Cardiac fibroblast (primary cell): ENCODE measurements at regions not wholly inside any gene's neighbourhood (a gene's known extent, or its start where the extent isn't known, plus 50 kb on each side); places are given as distances from the start of the nearest gene placed in this dataset.
"Not testable (repeated sequence)": the region's sequence is repeated elsewhere in the genome, so short reads cannot be mapped to it uniquely, and the experiment has no call there.

Experiments
- DNase-seq, 2 donors: peaks; one replicate each; pipeline versions ENCODE4 v3.0.0 to v3.0.0-alpha.2; 2010; ENCODE audit warnings: low read depth in 2 of 2
- H3K4me3 ChIP-seq, 2 donors: replicated peaks in 1 of 2; 1 replicate in 1 of 2; 2 replicates in 1 of 2; pipeline ENCODE4 v1.5.1; 2011; ENCODE audit warnings: low read depth in 2 of 2, low read length in 2 of 2, mild to moderate bottlenecking in 2 of 2, moderate library complexity in 1 of 2
- TF ChIP-seq, protein P1 (sequence below): IDR thresholded peaks from one replicate; pipeline ENCODE4 v1.5.1; 2011; ENCODE audit warnings: low read depth, mild to moderate bottlenecking, low read length, inconsistent platforms

DNA sequence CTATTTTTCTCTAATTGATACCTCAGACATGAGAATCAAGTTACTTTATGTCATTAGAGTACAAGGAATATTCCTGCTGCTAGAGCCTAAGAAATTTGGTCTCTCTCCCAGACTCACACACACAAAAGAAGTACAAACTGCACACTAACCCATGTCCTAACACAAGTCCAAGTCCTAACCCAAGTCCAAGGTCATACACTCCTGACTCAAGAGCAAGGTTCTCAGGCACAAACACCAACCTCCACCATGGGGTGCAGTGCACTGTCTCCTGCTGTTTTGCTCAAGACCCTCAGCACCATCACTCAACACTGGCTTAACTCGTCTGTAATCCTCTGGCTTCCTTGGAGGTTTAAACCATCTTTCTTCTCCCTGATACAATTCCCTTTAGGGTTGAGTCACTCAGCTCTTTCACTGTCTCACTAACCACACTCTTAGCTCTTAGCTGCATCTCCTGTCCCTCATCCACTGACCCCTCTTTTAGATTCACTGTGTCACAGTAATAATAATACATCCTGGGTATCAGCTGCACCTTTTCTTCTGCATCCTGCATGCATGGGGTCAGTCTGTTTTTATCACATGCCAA, 129.8 kb downstream of the BCL2L11 start:
- H3K4me3 ChIP-seq: no peak overlapping the region
- peak; percentile 5 to 43 for DNase-seq
- TF ChIP-seq, protein P1, sequence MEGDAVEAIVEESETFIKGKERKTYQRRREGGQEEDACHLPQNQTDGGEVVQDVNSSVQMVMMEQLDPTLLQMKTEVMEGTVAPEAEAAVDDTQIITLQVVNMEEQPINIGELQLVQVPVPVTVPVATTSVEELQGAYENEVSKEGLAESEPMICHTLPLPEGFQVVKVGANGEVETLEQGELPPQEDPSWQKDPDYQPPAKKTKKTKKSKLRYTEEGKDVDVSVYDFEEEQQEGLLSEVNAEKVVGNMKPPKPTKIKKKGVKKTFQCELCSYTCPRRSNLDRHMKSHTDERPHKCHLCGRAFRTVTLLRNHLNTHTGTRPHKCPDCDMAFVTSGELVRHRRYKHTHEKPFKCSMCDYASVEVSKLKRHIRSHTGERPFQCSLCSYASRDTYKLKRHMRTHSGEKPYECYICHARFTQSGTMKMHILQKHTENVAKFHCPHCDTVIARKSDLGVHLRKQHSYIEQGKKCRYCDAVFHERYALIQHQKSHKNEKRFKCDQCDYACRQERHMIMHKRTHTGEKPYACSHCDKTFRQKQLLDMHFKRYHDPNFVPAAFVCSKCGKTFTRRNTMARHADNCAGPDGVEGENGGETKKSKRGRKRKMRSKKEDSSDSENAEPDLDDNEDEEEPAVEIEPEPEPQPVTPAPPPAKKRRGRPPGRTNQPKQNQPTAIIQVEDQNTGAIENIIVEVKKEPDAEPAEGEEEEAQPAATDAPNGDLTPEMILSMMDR: no peak

DNA sequence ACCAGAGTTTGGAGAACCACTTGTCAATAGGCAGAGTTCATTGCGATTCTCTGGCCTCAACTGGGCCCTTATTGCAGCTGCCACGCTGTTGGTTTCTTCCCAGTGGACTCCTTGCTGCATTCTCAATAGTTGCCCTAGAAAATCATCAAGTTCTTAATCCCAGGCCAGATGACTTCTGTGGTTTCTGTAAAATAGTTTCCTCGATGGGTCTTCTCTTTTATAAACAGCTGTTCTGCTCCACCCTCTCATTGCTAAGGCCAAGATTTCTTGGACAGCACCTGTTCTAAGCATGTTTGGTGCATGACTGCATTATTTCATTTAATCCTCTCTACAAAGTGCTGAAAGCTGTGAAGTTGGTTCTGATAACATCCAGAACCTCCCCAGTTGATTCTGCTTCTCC, 131.0 kb downstream of the BCL2L11 start:
- DNase-seq: no peak
- TF ChIP-seq, protein P1: no peak
- H3K4me3 ChIP-seq: no peak overlapping the region

DNA sequence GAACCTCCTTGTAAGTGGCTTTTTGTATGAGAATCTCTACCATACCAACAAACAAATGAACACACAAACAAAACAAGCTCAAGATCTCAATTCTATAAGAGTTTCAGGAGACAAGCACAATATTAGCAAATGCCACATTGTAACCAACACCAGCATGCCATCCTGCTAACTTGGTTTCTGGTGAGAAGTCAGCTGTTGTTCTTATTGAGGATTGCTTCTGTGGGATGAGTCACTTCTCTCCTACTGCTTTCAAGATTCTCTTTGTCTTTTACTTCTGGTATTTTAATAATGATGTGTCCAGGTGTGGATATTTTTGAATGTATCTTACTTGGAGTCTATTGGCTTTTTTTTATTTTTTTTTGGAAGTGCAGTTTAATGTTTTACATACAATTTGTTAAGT, 131.7 kb downstream of the BCL2L11 start:
- H3K4me3 ChIP-seq: no peak overlapping the region
- TF ChIP-seq, protein P1: no peak
- peak in 1 of 2 donors; percentile 34 for DNase-seq

DNA sequence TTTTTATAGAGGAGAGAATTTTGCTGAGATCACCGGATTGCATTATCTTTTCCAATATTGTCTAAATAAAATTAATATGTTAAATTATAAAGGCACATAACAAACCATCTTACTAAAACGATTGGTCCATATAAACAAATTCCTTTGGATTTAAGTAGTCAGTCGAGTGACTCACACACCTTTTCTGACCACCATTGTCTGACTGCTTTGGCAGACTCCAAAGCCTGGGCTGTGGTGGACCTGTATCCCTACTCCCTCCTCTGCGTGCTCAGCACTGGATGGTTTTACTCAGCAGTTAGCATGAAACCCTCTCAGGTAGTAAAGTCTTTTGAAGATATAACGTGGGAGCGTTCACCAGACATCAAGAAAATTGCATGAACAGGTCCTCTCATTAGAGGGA, 134.2 kb downstream of the BCL2L11 start:
- DNase-seq: peak in 1 of 2 donors; percentile 42
- not testable (repeated sequence) for H3K4me3 ChIP-seq

DNA sequence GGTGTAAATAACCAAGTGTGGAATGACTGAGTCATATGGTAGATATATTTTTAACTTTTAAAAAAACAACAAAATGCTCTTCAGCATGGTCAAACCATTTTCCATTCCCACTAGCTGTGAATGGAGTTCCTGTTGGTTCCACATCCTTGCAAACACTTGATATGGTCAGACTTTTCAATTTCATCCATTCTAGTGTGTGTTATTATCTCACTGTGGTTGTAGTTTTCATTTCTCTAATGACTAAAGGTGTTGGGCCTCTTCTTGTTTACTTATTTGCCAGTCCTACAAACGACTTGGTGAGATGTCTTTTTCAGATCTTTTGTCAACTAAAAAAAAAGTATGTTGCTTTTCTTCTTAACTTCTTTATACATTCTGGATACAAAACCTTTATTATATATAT, 135.9 kb downstream of the BCL2L11 start:
- DNase-seq, H3K4me3 ChIP-seq: not testable (repeated sequence)

DNA sequence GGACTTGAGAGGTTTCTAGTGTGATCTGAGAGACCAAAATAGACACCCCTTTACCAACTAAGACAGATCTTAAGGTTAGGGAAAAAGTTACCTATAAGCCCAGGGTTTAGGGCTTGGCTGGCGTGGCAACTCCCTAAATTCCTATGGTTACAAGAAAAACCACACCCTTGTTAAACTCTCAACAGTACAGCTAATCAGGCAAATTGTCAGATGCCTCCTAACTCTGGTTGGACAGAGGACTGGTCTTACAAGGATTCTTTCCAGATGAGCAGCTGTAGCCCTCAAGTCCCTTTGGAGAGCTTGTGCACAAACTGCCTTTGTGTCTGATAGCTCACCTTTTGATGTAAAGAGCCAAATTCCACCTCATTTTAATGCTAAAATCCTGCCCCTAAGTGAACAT, 136.9 kb downstream of the BCL2L11 start:
- not testable (repeated sequence) for DNase-seq

DNA sequence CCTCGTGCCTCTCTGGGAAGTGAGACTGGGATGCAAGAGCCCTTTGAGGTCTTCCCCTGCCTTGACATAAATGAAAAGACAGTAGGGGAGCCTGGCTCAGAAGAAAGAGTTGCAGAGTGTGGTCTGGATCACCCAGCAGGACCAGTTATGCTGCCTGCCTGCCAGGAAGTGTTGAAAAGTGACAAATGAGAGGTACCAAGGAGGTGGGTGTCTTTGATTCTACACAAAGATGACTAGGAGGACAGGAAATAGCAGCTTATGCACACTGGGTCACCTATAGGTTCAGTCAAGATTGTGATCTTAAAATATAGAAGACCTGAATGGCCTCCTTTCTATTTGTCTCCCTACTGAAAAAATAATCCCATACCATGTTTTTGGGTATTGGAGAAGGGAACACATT, 137.6 kb downstream of the BCL2L11 start:
- not testable (repeated sequence) for H3K4me3 ChIP-seq, DNase-seq

More for the DNA sequence above, 136.9 kb downstream of the BCL2L11 start:
- not testable (repeated sequence) for H3K4me3 ChIP-seq

DNA sequence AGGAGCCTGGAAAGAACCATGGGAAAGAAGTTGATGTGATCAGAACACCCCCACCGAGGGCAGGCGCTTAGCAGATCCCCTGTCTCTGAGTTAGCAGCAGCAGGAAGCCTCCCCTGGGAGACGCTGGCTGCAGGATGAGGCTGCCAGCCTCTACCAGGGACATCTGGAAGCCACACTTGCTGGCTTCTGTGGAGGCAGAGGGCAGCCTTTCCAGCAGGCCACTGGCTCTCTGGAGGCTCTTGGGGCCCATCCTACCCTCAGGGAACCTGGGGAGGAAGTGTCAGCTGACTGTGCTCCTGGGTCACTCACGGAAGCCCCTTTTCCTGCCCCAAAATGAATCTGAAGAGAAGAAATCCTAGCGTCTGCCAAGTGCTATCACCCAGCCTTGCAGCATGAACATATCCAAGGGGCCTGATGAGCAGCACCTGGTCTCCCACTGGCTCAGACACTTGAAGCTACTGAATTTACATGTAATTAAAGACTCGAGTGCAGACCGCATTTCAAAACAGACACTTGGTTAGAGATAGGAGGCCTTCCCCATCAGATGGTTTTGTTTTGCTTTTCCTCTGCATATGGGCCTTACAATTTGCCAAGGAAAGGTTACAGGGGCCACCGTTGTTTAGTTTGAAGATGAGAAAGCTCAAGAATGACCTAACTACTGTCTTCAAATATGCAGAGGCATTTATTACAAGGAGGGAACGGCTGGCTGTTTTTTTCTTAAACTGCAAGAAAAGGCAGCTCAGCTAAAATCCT, 142.1 kb downstream of the BCL2L11 start:
- not testable (repeated sequence) for DNase-seq, H3K4me3 ChIP-seq

DNA sequence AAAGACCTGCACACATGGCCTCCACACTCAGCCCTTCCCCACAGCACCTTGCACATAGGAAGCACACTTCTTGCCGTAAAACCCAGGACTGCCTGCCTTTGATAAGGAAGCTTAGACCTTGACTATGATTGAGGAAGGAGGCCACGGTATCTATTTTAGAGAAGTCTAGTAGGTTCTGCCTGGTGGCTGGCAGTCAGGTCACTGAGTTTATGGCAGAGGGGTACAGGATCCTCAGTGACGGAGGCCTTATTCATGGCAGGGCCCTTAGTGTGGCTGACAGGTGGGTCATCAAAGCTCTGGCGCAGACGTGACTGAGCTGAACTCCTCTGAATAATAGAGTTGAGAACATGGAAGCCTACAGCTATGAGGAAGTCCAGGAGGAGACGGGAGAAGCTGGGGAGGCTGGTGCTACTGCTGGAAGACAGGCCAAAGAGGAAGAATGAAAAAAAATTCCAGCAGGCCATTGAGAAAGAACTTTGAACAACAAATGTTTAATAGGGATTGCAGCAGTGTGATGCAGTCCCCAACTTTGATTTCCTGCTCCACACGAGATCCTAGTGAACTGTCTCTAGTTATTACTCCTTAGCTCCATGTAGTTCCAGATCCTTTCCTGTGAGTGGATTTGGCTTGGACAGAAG, 142.8 kb downstream of the BCL2L11 start:
- not testable (repeated sequence) for H3K4me3 ChIP-seq, DNase-seq

DNA sequence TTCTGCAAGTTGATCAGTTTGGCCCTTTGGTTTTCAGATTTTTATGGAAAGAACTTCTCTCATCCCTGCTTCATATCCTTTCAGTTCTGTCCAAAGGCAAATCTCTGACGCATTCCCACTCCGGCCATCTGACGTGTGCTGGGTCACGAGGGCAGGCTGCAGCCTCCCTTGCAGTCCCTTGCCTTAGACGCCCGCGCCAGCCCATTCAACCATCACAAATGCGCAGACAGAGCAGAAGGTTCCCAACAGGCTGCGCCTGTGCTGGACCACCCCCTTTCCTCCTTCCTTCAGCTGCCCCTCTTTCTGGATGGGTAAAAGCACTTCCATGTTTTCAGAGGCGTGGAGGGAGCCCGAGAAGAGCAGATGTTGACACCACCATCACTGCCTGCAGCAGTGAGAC, 144.2 kb downstream of the BCL2L11 start:
- not testable (repeated sequence) for H3K4me3 ChIP-seq, DNase-seq

DNA sequence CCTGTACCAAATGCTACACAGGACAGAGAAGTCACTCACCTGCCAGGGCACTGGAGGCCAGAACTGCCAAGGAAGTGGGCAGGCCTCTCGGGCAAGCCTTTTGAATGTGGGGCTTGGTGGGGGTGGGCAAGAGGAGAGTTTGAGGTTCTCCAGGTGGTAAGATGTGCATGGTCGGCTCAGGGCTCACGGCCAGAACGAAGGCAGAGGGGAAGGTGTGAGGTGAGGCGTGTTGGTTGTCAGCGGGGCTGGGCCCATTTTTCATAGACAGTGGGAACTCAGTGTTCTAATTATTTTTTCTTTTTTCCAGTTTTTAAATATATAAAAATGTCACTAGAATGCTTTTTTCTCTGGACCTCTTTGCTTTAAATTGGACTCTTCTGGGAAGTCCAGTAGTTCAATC, 145.8 kb downstream of the BCL2L11 start:
- not testable (repeated sequence) for DNase-seq, H3K4me3 ChIP-seq

DNA sequence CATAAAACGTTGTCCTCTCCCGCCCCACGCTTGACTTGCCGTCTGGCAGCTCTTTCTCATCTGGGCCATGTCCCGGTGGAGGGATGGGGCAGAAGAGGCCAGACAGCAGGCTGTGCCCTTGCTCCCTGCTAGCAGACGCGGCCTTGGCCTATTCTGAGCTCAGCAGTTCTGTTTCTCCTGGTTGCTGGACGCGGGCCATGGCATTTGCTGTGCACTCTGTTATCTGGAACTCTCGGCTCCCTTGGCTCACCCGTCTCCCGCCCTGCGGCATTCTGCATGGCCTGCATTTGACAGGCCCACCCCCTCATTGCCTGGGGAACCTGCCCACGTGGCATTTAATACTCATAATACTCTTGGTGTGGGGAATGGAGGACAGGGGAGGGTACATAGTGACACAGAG, 146.3 kb downstream of the BCL2L11 start:
- peak; percentile 31 to 91 for DNase-seq
- not testable (repeated sequence) for H3K4me3 ChIP-seq

DNA sequence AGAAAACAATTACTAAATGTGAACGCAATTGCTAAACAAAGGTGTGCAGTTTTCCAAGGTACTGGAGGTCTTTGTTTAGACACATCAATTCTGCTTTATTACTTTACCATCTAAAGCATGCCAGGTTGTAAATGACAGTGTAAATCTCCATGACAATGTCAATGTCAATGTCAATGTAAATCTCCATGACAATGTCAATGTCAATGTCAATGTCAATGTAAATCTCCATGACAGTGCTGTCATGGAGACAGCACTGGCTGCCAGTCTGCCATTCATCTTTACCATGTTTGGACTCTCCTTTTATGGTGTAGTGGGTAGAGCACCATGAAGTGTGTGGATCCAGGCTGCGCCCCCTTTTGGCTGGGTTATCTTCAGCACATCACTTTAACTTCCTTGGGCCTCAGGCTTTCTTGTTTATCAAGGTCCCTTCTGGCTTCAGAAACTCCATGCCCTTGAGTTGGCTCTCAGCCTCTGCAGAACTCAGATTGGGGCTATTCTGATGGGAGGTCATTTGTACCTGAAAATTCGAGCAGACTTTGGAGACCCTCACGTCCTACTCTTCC, 149.1 kb downstream of the BCL2L11 start:
- not testable (repeated sequence) for H3K4me3 ChIP-seq

DNA sequence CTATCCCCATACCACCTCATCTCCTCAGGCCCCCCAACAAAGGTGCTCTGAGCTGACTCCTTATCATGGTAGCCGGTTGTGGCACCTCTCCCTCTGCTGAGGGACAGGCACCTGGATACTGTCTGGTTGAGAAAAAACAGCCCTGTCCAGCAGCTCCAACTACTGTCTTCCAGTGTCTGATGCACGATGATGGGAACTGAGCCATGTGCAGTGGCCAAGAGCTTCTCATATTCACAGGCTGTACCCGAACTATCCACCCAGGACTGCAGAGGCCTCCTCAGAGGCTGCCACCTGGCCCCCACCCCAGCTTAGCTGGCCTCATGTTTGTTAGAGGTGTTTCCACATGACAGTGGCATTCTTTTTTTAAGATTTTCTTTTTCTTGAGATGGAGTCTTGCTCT, 149.9 kb downstream of the BCL2L11 start:
- DNase-seq, H3K4me3 ChIP-seq: not testable (repeated sequence)

More for the DNA sequence above, 149.1 kb downstream of the BCL2L11 start:
- not testable (repeated sequence) for DNase-seq
